A549 (cell line): ENCODE measurements at regions not wholly inside any gene's neighbourhood (a gene's known extent, or its start where the extent isn't known, plus 50 kb on each side); places are given as distances from the start of the nearest gene placed in this dataset.

Experiments used
- ATAC-seq, 2 experiments: fragments of 200-7000 bp in 1 of 2; fragments of >200 bp in 1 of 2; cut with Nextera tagmentation in 1 of 2; cut with Tn5 transposase in 1 of 2; 3 replicates each; pipeline versions ENCODE4 v1.8.0 to v1.9.1; 2018 to 2020; ENCODE audit warnings: mild to moderate bottlenecking in 1 of 2, moderate library complexity in 1 of 2
- CTCF ChIA-PET: fragments of 300-600 bp; sonication (Branson Sonifier 250); formaldehyde crosslinking; extraction: SDS; loops from one replicate; lab custom pipeline; 2021; ENCODE audit warnings: antibody characterized with exemption, inconsistent platforms; lab: Yijun Ruan, JAX
- POLR2A ChIA-PET: fragments of 350-600 bp; formaldehyde crosslinking; extraction: SDS; loops from one replicate; lab custom pipeline; 2021; ENCODE audit warnings: antibody characterized with exemption, inconsistent platforms; lab: Yijun Ruan, JAX
- DNase-seq, 2 experiments: peaks; one replicate each; pipeline versions ENCODE4 v3.0.0 to v3.0.0-alpha.2; 2011 to 2016; ENCODE audit warnings: low read depth in 1 of 2, low spot score in 1 of 2
- FAIRE-seq: peaks from 2 replicates; lab custom pipeline; 2011; peaks lifted over from hg19 to GRCh38; lab: Jason Lieb, UNC
- H3K27ac ChIP-seq, 2 experiments: fragments of >200 bp; sonication (Bioruptor Twin); formaldehyde crosslinking; 3 replicates each; pipeline ENCODE4 v1.5.1; 2016 to 2017
- H3K4me1 ChIP-seq: fragments of >200 bp; sonication (Bioruptor Twin); formaldehyde crosslinking; 3 replicates; pipeline ENCODE4 v1.6.1; 2016
- H3K4me2 ChIP-seq: fragments of >200 bp; sonication (Bioruptor Twin); formaldehyde crosslinking; 3 replicates; pipeline ENCODE4 v1.6.1; 2016
- H3K4me3 ChIP-seq: fragments of >200 bp; sonication (Bioruptor Twin); formaldehyde crosslinking; 3 replicates; pipeline ENCODE4 v1.5.1; 2016
- H3K9me3 ChIP-seq: fragments of >200 bp; sonication (Bioruptor Twin); formaldehyde crosslinking; 3 replicates; pipeline ENCODE4 v1.6.1; 2016
- BHLHE40 ChIP-seq: IDR thresholded peaks from 2 replicates; pipeline ENCODE4 v1.6.1; 2012; ENCODE audit warnings: low read depth, low read length, inconsistent platforms
- CBX2 ChIP-seq: fragments of 200-600 bp; sonication (generic); IDR thresholded peaks from 2 replicates; pipeline ENCODE4 v1.6.1; 2016; ENCODE audit warnings: low read depth, mild to moderate bottlenecking, borderline replicate concordance
- CBX8 ChIP-seq: fragments of 200-600 bp; sonication (generic); IDR thresholded peaks from 2 replicates; pipeline ENCODE4 v1.6.1; 2016
- CEBPB ChIP-seq, 2 experiments: fragments of >200 bp in 1 of 2; sonication (Bioruptor Twin) in 1 of 2; formaldehyde crosslinking in 1 of 2; IDR thresholded peaks; 2 replicates each; pipeline ENCODE4 v1.6.1; 2012 to 2016
- CHD2 ChIP-seq: fragments of 150-350 bp; IDR thresholded peaks from 2 replicates; pipeline ENCODE4 v1.6.1; 2014; ENCODE audit warnings: low read length; ENCODE audit not compliant: partially characterized antibody
- EP300 ChIP-seq, 2 experiments: fragments of >200 bp; sonication (Bioruptor Twin); formaldehyde crosslinking; IDR thresholded peaks; 2 replicates in 1 of 2; 3 replicates in 1 of 2; pipeline ENCODE4 v1.6.1; 2016 to 2017
- FOSB ChIP-seq: fragments of 250-450 bp; sonication (Bioruptor Pico); IDR thresholded peaks from 2 replicates; pipeline ENCODE4 v1.5.0; 2020; ENCODE audit warnings: mild to moderate bottlenecking, moderate library complexity
- FOSL2 ChIP-seq, 2 experiments: fragments of 450-650 bp in 1 of 2; fragments of >200 bp in 1 of 2; sonication (Bioruptor Twin) in 1 of 2; formaldehyde crosslinking; IDR thresholded peaks; 2 replicates each; pipeline versions ENCODE4 v1.5.0 to v1.6.1; 2016 to 2020; ENCODE audit warnings: mild to moderate bottlenecking in 1 of 2, moderate library complexity in 1 of 2
- GATA3 ChIP-seq: IDR thresholded peaks from 2 replicates; pipeline ENCODE4 v1.6.1; 2012; ENCODE audit warnings: borderline replicate concordance
- HMGXB4 ChIP-seq: fragments of 250-450 bp; sonication (Bioruptor Pico); IDR thresholded peaks from 2 replicates; pipeline ENCODE4 v1.5.0; 2021; ENCODE audit warnings: mild to moderate bottlenecking, moderate library complexity, borderline replicate concordance
- HOXB13 ChIP-seq: fragments of 250-450 bp; sonication (Bioruptor Pico); IDR thresholded peaks from 2 replicates; pipeline ENCODE4 v1.5.0; 2020; ENCODE audit warnings: low read depth, mild to moderate bottlenecking, moderate library complexity
- HOXB5 ChIP-seq: fragments of 250-450 bp; sonication (Bioruptor Pico); IDR thresholded peaks from 2 replicates; pipeline ENCODE4 v1.5.0; 2020; ENCODE audit warnings: mild to moderate bottlenecking, moderate library complexity
- JUN ChIP-seq, 2 experiments: fragments of >200 bp; sonication (Bioruptor Twin); formaldehyde crosslinking; IDR thresholded peaks; 2 replicates in 1 of 2; 3 replicates in 1 of 2; pipeline ENCODE4 v1.6.1; 2016 to 2017
- JUNB ChIP-seq: fragments of >200 bp; sonication (Bioruptor Twin); formaldehyde crosslinking; IDR thresholded peaks from 2 replicates; pipeline ENCODE4 v1.6.1; 2016
- KDM1A ChIP-seq: fragments of 200-600 bp; sonication (generic); IDR thresholded peaks from 2 replicates; pipeline ENCODE4 v1.6.1; 2016; ENCODE audit warnings: low read depth, mild to moderate bottlenecking
- MAFK ChIP-seq: fragments of 450-650 bp; IDR thresholded peaks from 2 replicates; pipeline ENCODE4 v1.6.1; 2014; ENCODE audit not compliant: partially characterized antibody
- MYC ChIP-seq: IDR thresholded peaks from 2 replicates; pipeline ENCODE4 v1.6.1; 2012; ENCODE audit warnings: mild to moderate bottlenecking, inconsistent platforms, low read length, improper control_type of control experiment, borderline replicate concordance
- NFE2L2 ChIP-seq: fragments of 150-350 bp; conservative IDR thresholded peaks from 2 replicates; pipeline ENCODE4 v1.6.1; 2014; ENCODE audit warnings: low read length
- PHF8 ChIP-seq: fragments of 200-600 bp; sonication (generic); IDR thresholded peaks from 2 replicates; pipeline ENCODE4 v1.6.1; 2016; ENCODE audit warnings: low read depth, mild to moderate bottlenecking, antibody characterized with exemption, moderate library complexity, borderline replicate concordance
- POLR2A ChIP-seq: IDR thresholded peaks from 2 replicates; pipeline ENCODE4 v1.6.1; 2012; ENCODE audit warnings: mild to moderate bottlenecking, low read length
- POLR2AphosphoS2 ChIP-seq: conservative IDR thresholded peaks from 2 replicates; pipeline ENCODE4 v1.6.1; 2012; ENCODE audit warnings: low read length, improper control_type of control experiment, inconsistent platforms
- RAD21 ChIP-seq, 2 experiments: fragments of >200 bp in 1 of 2; sonication (Bioruptor Twin) in 1 of 2; formaldehyde crosslinking in 1 of 2; IDR thresholded peaks in 1 of 2; conservative IDR thresholded peaks in 1 of 2; 2 replicates in 1 of 2; 3 replicates in 1 of 2; pipeline ENCODE4 v1.6.1; 2012 to 2018; ENCODE audit warnings: inconsistent platforms in 1 of 2
- REST ChIP-seq: fragments of 200-600 bp; sonication (generic); IDR thresholded peaks from 2 replicates; pipeline ENCODE4 v1.6.1; 2016; ENCODE audit warnings: antibody characterized with exemption, mild to moderate bottlenecking, moderate library complexity
- RFX5 ChIP-seq: fragments of 450-650 bp; IDR thresholded peaks from 2 replicates; pipeline ENCODE4 v1.7.1; 2014; ENCODE audit warnings: antibody characterized with exemption, mild to moderate bottlenecking, moderate library complexity
- RNF2 ChIP-seq: fragments of 200-600 bp; sonication (generic); IDR thresholded peaks from 2 replicates; pipeline ENCODE4 v1.6.1; 2016; ENCODE audit warnings: low read depth, mild to moderate bottlenecking, antibody characterized with exemption, moderate library complexity, borderline replicate concordance
- SMC3 ChIP-seq: fragments of >200 bp; sonication (Bioruptor Twin); formaldehyde crosslinking; IDR thresholded peaks from 3 replicates; pipeline ENCODE4 v1.6.1; 2018; ENCODE audit warnings: inconsistent platforms
- USF2 ChIP-seq: fragments of 450-650 bp; IDR thresholded peaks from 2 replicates; pipeline ENCODE4 v1.6.1; 2014; ENCODE audit warnings: antibody characterized with exemption
- ZC3H11A ChIP-seq: fragments of 450-650 bp; IDR thresholded peaks from 2 replicates; pipeline ENCODE4 v1.6.1; 2014; ENCODE audit warnings: antibody characterized with exemption, mild to moderate bottlenecking
- ZFP36 ChIP-seq: fragments of 450-650 bp; IDR thresholded peaks from 2 replicates; pipeline ENCODE4 v1.6.1; 2014; ENCODE audit warnings: borderline replicate concordance; ENCODE audit not compliant: partially characterized antibody
- ZNF302 ChIP-seq: fragments of 250-450 bp; sonication (Bioruptor Pico); IDR thresholded peaks from 2 replicates; pipeline ENCODE4 v1.9.0; 2021; ENCODE audit warnings: inconsistent platforms, mild to moderate bottlenecking, moderate library complexity
- ZSCAN20 ChIP-seq: fragments of 250-450 bp; sonication (Bioruptor Pico); IDR thresholded peaks from 2 replicates; pipeline ENCODE4 v1.8.0; 2022; ENCODE audit warnings: mild to moderate bottlenecking, moderate library complexity
- WGBS: methylation state at CpG from one replicate; pipeline ENCODE4 v1.1.6; 2017; ENCODE audit errors: missing lambda C conversion rate; 5-methylcytosine and 5-hydroxymethylcytosine counted together

GRCh38 chr1:199858856-199859255 lies 168.7 kb upstream of the NR5A2 start:
- FAIRE-seq (no peak), DNase-seq (no peak), ATAC-seq (no peak)
- Histone ChIP-seq H3K4me2 (peak overlapping the region; percentile 37), H3K27ac (peak overlapping the region; percentile 30 to 38; a peak in 4 of 6 replicates), H3K4me1 (peaks cover 44% of the 10 kb centered on the region), H3K4me3 (no peak overlapping the region), H3K9me3 (no peaks in the 10 kb centered on the region)
- WGBS: 96% methylated on average over 1 of the region's 1 CpG
- TF ChIP-seq CEBPB (IDR thresholded peaks at IDR 0.05) (no peak), ZFP36 (no peak), FOSL2 (IDR thresholded peaks at IDR 0.05) (no peak), FOSL2 (CRISPR knock-in tag; IDR thresholded peaks at IDR 0.05) (no peak), CHD2 (no peak), RFX5 (no peak), EP300 (IDR thresholded peaks at IDR 0.05) (no peak), USF2 (no peak), RAD21 (conservative IDR thresholded peaks at IDR 0.05 in 1 of 2, IDR thresholded peaks at IDR 0.05 in 1 of 2) (no peak), MAFK (no peak), REST (no peak), SMC3 (no peak), FOSB (CRISPR knock-in tag) (no peak), CBX8 (no peak)
- ChIA-PET POLR2A (no interaction called here), CTCF (interaction anchor here (0.6 kb wide), 1 partner anchor 64 kb away, joined by 3 read pairs; no protein-coding TSS in a partner anchor)

- peak; percentile 65 to 69; a peak in 5 of 6 replicates for ATAC-seq
- CTCF ChIA-PET: no interaction called here
- WGBS: 39% methylated on average over 3 of the region's 3 CpGs
- H3K4me3 ChIP-seq: no peak overlapping the region
- peak; percentile 44 to 71 for DNase-seq
- peak; percentile 54 for FAIRE-seq
- H3K4me2 ChIP-seq: peak overlapping the region; percentile 37
- H3K4me1 ChIP-seq: peaks cover 42% of the 10 kb centered on the region
- peak overlapping the region; percentile 38 to 68; a peak in 5 of 6 replicates for H3K27ac ChIP-seq
- no peaks in the 10 kb centered on the region for H3K9me3 ChIP-seq
- POLR2A ChIA-PET: no interaction called here
- TF ChIP-seq NFE2L2: no peak
- TF ChIP-seq POLR2A: no peak
- TF ChIP-seq ZSCAN20 (CRISPR knock-in tag): no peak
- no peak for TF ChIP-seq POLR2AphosphoS2
- TF ChIP-seq FOSL2 (IDR thresholded peaks at IDR 0.05): 0 out of 2 replicates have a peak, but pooled peaks have one; percentile 48
- peak; percentile 95 for TF ChIP-seq FOSL2 (CRISPR knock-in tag; IDR thresholded peaks at IDR 0.05)
- TF ChIP-seq EP300 (IDR thresholded peaks at IDR 0.05): no peak
- TF ChIP-seq HOXB13: no peak
- TF ChIP-seq USF2: no peak
- no peak for TF ChIP-seq RNF2
- TF ChIP-seq MAFK: peak; percentile 19
- TF ChIP-seq CBX8: no peak
- TF ChIP-seq CEBPB (IDR thresholded peaks at IDR 0.05): peak; percentile 15 to 27; a peak in 1 of 4 replicates
- TF ChIP-seq GATA3: peak; percentile 39; the same call in 1 of the 2 replicates
- TF ChIP-seq ZC3H11A: no peak
- peak; percentile 47; the same call in 1 of the 2 replicates for TF ChIP-seq JUNB
- TF ChIP-seq JUN (IDR thresholded peaks at IDR 0.05): no peak
- TF ChIP-seq FOSB (CRISPR knock-in tag): no peak
- TF ChIP-seq ZNF302: no peak
- TF ChIP-seq MYC: no peak
- no peak for TF ChIP-seq CBX2
- TF ChIP-seq HMGXB4 (CRISPR knock-in tag): no peak
- no peak for TF ChIP-seq KDM1A
- no peak for TF ChIP-seq HOXB5 (CRISPR knock-in tag)
- TF ChIP-seq RFX5: no peak
- TF ChIP-seq BHLHE40: no peak
- no peak for TF ChIP-seq PHF8
- TF ChIP-seq SMC3: no peak
Measured at GRCh38 chr1:199859491-199859933, 168.0 kb upstream of the NR5A2 start.
